HEK293 (cell line): ENCODE measurements at regions not wholly inside any gene's neighbourhood (a gene's known extent, or its start where the extent isn't known, plus 50 kb on each side); places are given as distances from the start of the nearest gene placed in this dataset.

Experiments
- CTCF ChIA-PET: fragments of 350-600 bp; formaldehyde crosslinking; extraction: SDS; loops from one replicate; lab custom pipeline; 2021; ENCODE audit warnings: antibody characterized with exemption; lab: Yijun Ruan, JAX
- POLR2A ChIA-PET: fragments of 300-600 bp; formaldehyde crosslinking; extraction: SDS; loops from one replicate; lab custom pipeline; 2020; ENCODE audit warnings: antibody characterized with exemption, inconsistent platforms; lab: Yijun Ruan, JAX
- H3K27ac ChIP-seq: fragments of 200-500 bp; sonication (Bioruptor generic); 2 replicates; pipeline ENCODE4 v1.5.1; 2014; ENCODE audit warnings: low read depth, low read length, control low read depth, inconsistent platforms; ENCODE audit errors: extremely low read depth
- H3K36me3 ChIP-seq, 2 experiments: fragments of 200-500 bp in 1 of 2; sonication (Bioruptor generic) in 1 of 2; 1 replicate in 1 of 2; 2 replicates in 1 of 2; pipeline ENCODE4 v1.5.1; 2014 to 2017; ENCODE audit warnings: inconsistent platforms in 2 of 2, low read length in 2 of 2; ENCODE audit not compliant: control insufficient read depth in 2 of 2, insufficient read depth in 1 of 2
- H3K4me1 ChIP-seq: fragments of 200-500 bp; sonication (Bioruptor generic); 2 replicates; pipeline ENCODE4 v1.5.1; 2014; ENCODE audit warnings: mild to moderate bottlenecking, low read length, inconsistent platforms; ENCODE audit not compliant: control insufficient read depth, insufficient read depth
- H3K4me3 ChIP-seq: 2 replicates; pipeline ENCODE4 v1.5.1; 2011; ENCODE audit warnings: low read depth, mild to moderate bottlenecking, control low read depth, low read length, moderate library complexity
- H3K9me3 ChIP-seq: fragments of 200-500 bp; sonication (Bioruptor generic); 2 replicates; pipeline ENCODE4 v1.5.1; 2014; ENCODE audit warnings: low read depth, low read length, inconsistent platforms; ENCODE audit not compliant: control insufficient read depth, insufficient read depth
- PRDM2 ChIP-seq: fragments of 450-650 bp; formaldehyde crosslinking; IDR thresholded peaks from 2 replicates; pipeline ENCODE4 v1.5.1; 2016; ENCODE audit warnings: missing biosample characterization, missing genetic modification characterization, borderline replicate concordance
- SETDB1 ChIP-seq: IDR thresholded peaks from one replicate; pipeline ENCODE4 v1.6.1; 2017; ENCODE audit warnings: mild to moderate bottlenecking, low read length, moderate library complexity, mixed read lengths; ENCODE audit not compliant: insufficient read length
- SP3 ChIP-seq: fragments of 450-650 bp; formaldehyde crosslinking; IDR thresholded peaks from 2 replicates; pipeline ENCODE4 v1.5.1; 2016; ENCODE audit warnings: missing biosample characterization, missing genetic modification characterization
- ZFP41 ChIP-seq: fragments of 450-650 bp; formaldehyde crosslinking; IDR thresholded peaks from 2 replicates; pipeline ENCODE4 v1.5.1; 2016; ENCODE audit warnings: missing biosample characterization, missing genetic modification characterization, borderline replicate concordance
- ZNF175 ChIP-seq: fragments of 450-650 bp; formaldehyde crosslinking; IDR thresholded peaks from 2 replicates; pipeline ENCODE4 v1.5.1; 2016; ENCODE audit warnings: missing biosample characterization, missing genetic modification characterization
- ZNF221 ChIP-seq: fragments of 450-650 bp; formaldehyde crosslinking; IDR thresholded peaks from 2 replicates; pipeline ENCODE4 v1.5.1; 2017; ENCODE audit warnings: missing biosample characterization, missing genetic modification characterization, borderline replicate concordance
- ZNF280D ChIP-seq: fragments of 450-650 bp; formaldehyde crosslinking; IDR thresholded peaks from 2 replicates; pipeline ENCODE4 v1.5.1; 2016; ENCODE audit warnings: missing biosample characterization, missing genetic modification characterization
- ZNF366 ChIP-seq: fragments of 450-650 bp; formaldehyde crosslinking; conservative IDR thresholded peaks from 2 replicates; pipeline ENCODE4 v1.5.1; 2016; ENCODE audit warnings: missing biosample characterization, missing genetic modification characterization
- ZNF398 ChIP-seq: fragments of 450-650 bp; formaldehyde crosslinking; IDR thresholded peaks from 2 replicates; pipeline ENCODE4 v1.5.1; 2017; ENCODE audit warnings: missing biosample characterization, missing genetic modification characterization
- ZNF416 ChIP-seq: fragments of 450-650 bp; formaldehyde crosslinking; IDR thresholded peaks from 2 replicates; pipeline ENCODE4 v1.5.1; 2016; ENCODE audit warnings: missing biosample characterization, missing genetic modification characterization
- ZNF423 ChIP-seq: fragments of 450-650 bp; formaldehyde crosslinking; IDR thresholded peaks from 2 replicates; pipeline ENCODE4 v1.5.1; 2016; ENCODE audit warnings: missing biosample characterization, missing genetic modification characterization
- ZNF571 ChIP-seq: fragments of 450-650 bp; formaldehyde crosslinking; IDR thresholded peaks from 2 replicates; pipeline ENCODE4 v1.5.0; 2017; ENCODE audit warnings: missing biosample characterization, missing genetic modification characterization
- ZNF610 ChIP-seq: fragments of 450-650 bp; formaldehyde crosslinking; IDR thresholded peaks from 2 replicates; pipeline ENCODE4 v1.5.1; 2016; ENCODE audit warnings: missing biosample characterization, missing genetic modification characterization, borderline replicate concordance
- TF ChIP-seq, protein P1 (sequence below): fragments of 450-650 bp; formaldehyde crosslinking; conservative IDR thresholded peaks from 2 replicates; pipeline ENCODE4 v1.5.1; 2016; ENCODE audit warnings: low read depth, missing biosample characterization, missing genetic modification characterization
- TF ChIP-seq, protein P2 (sequence below): fragments of 450-650 bp; formaldehyde crosslinking; IDR thresholded peaks from 2 replicates; pipeline ENCODE4 v1.5.1; 2016; ENCODE audit warnings: missing biosample characterization, missing genetic modification characterization
- TF ChIP-seq, protein P3 (sequence below): fragments of 450-650 bp; formaldehyde crosslinking; IDR thresholded peaks from 2 replicates; pipeline ENCODE4 v1.5.1; 2016; ENCODE audit warnings: missing biosample characterization, missing genetic modification characterization

DNA sequence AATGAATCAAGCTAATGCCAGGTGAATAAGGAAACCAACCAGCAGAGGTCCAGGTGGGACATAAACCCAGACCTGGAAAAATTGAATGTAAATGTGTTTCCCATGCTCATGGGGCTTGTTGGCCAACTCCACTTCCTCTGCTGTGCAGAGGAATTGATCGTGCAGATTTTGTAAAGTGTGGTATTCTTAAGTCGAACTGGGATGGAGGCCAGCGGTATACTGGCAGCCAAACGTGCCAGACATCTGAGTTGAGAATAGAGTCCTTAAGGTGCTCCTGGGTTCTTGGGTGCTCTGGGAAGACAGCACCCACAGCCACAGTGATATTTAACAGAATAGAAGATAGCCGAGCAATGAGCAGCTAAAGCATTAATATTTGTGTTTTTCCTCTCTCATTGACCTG, 146.5 kb upstream of the LGALSL start (continued):
- TF ChIP-seq SETDB1 (no peak), ZNF366 (tag by site-specific recombination) (no peak), ZNF416 (tag by site-specific recombination) (no peak), ZNF423 (no peak), ZNF398 (no peak), ZNF571 (tag by site-specific recombination) (no peak), SP3 (no peak)
- TF ChIP-seq, protein P1, sequence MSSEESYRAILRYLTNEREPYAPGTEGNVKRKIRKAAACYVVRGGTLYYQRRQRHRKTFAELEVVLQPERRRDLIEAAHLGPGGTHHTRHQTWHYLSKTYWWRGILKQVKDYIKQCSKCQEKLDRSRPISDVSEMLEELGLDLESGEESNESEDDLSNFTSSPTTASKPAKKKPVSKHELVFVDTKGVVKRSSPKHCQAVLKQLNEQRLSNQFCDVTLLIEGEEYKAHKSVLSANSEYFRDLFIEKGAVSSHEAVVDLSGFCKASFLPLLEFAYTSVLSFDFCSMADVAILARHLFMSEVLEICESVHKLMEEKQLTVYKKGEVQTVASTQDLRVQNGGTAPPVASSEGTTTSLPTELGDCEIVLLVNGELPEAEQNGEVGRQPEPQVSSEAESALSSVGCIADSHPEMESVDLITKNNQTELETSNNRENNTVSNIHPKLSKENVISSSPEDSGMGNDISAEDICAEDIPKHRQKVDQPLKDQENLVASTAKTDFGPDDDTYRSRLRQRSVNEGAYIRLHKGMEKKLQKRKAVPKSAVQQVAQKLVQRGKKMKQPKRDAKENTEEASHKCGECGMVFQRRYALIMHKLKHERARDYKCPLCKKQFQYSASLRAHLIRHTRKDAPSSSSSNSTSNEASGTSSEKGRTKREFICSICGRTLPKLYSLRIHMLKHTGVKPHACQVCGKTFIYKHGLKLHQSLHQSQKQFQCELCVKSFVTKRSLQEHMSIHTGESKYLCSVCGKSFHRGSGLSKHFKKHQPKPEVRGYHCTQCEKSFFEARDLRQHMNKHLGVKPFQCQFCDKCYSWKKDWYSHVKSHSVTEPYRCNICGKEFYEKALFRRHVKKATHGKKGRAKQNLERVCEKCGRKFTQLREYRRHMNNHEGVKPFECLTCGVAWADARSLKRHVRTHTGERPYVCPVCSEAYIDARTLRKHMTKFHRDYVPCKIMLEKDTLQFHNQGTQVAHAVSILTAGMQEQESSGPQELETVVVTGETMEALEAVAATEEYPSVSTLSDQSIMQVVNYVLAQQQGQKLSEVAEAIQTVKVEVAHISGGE (tag by site-specific recombination), result no peak
- TF ChIP-seq, protein P2, sequence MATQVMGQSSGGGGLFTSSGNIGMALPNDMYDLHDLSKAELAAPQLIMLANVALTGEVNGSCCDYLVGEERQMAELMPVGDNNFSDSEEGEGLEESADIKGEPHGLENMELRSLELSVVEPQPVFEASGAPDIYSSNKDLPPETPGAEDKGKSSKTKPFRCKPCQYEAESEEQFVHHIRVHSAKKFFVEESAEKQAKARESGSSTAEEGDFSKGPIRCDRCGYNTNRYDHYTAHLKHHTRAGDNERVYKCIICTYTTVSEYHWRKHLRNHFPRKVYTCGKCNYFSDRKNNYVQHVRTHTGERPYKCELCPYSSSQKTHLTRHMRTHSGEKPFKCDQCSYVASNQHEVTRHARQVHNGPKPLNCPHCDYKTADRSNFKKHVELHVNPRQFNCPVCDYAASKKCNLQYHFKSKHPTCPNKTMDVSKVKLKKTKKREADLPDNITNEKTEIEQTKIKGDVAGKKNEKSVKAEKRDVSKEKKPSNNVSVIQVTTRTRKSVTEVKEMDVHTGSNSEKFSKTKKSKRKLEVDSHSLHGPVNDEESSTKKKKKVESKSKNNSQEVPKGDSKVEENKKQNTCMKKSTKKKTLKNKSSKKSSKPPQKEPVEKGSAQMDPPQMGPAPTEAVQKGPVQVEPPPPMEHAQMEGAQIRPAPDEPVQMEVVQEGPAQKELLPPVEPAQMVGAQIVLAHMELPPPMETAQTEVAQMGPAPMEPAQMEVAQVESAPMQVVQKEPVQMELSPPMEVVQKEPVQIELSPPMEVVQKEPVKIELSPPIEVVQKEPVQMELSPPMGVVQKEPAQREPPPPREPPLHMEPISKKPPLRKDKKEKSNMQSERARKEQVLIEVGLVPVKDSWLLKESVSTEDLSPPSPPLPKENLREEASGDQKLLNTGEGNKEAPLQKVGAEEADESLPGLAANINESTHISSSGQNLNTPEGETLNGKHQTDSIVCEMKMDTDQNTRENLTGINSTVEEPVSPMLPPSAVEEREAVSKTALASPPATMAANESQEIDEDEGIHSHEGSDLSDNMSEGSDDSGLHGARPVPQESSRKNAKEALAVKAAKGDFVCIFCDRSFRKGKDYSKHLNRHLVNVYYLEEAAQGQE, result no peak

DNA sequence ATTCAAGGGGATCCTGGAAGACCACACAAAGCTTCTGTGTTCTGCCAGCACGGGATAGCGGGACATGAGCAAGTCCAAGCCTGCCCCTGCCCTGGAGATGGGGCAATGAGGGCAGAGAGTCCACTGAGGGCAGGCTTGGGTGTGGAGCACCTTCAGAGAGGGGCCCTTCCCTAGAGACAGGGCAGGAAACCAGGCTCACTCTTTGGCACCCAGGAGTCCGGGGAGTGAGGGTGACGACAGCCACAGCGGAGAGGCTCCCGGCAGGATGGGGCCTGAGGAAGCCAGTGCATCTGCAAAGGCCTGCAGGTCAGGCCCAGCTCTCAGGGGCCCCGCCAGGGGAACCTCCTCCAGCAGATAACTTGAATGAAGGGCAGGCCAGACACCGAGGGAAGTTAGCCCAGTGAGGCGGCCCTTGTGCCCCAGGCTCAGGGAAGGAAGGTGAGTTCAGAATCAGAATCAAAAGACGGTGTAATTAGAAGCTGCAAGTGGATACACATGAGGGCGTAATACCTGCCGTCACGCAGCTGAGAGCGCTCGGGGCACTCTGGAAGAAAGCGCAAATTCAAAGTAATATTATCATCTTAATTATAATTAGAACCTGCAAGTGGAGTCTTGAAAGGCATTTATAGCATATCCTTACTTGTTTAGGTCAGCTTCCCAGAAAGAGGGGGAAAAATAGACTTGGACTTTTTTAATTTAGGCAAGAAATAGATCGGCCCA, 142.6 kb upstream of the LGALSL start:
- Histone ChIP-seq H3K9me3 (no peaks in the 10 kb centered on the region), H3K4me3 (no peak overlapping the region), H3K36me3 (no peaks in the 10 kb centered on the region), H3K27ac (no peak overlapping the region), H3K4me1 (peaks cover 7% of the 10 kb centered on the region; the same call in 1 of the 2 replicates)
- POLR2A ChIA-PET, result no interaction called here
- CTCF ChIA-PET, result interaction anchor here (0.6 to 2.4 kb wide), 7 partner anchors 19 to 612 kb away, joined by 3 to 15 read pairs (median 3); no protein-coding TSS in a partner anchor
- TF ChIP-seq ZNF610 (tag by site-specific recombination) (no peak), ZFP41 (tag by site-specific recombination) (no peak), ZNF280D (tag by site-specific recombination) (no peak), ZNF221 (no peak), ZNF175 (tag by site-specific recombination) (no peak), PRDM2 (tag by site-specific recombination) (no peak)
- TF ChIP-seq, protein P3, sequence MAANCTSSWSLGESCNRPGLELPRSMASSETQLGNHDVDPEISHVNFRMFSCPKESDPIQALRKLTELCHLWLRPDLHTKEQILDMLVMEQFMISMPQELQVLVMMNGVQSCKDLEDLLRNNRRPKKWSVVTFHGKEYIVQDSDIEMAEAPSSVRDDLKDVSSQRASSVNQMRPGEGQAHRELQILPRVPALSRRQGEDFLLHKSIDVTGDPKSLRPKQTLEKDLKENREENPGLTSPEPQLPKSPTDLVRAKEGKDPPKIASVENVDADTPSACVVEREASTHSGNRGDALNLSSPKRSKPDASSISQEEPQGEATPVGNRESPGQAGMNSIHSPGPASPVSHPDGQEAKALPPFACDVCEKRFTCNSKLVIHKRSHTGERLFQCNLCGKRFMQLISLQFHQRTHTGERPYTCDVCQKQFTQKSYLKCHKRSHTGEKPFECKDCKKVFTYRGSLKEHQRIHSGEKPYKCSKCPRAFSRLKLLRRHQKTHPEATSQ (tag by site-specific recombination), result no peak
